Mesodermal cell (in vitro differentiated cells): ENCODE measurements at regions not wholly inside any gene's neighbourhood (a gene's known extent, or its start where the extent isn't known, plus 50 kb on each side); places are given as distances from the start of the nearest gene placed in this dataset.

ENCODE experiments used
- H3K27ac ChIP-seq: 2 replicates; pipeline ENCODE4 v1.7.0; 2013; ENCODE audit warnings: mild to moderate bottlenecking, low read depth, low read length, moderate library complexity; ENCODE audit not compliant: severe bottlenecking
- H3K36me3 ChIP-seq: 2 replicates; pipeline ENCODE4 v1.7.1; 2013; ENCODE audit warnings: mild to moderate bottlenecking, low read length, moderate library complexity; ENCODE audit not compliant: control insufficient read depth, insufficient read depth
- H3K4me1 ChIP-seq: one replicate; pipeline ENCODE4 v1.7.1; 2013; ENCODE audit warnings: mild to moderate bottlenecking, low read length; ENCODE audit not compliant: insufficient read depth, control insufficient read depth, poor library complexity, severe bottlenecking
- H3K4me3 ChIP-seq: 2 replicates; pipeline ENCODE4 v1.7.0; 2013; ENCODE audit warnings: low read length, control low read depth, mild to moderate bottlenecking; ENCODE audit not compliant: insufficient read depth, poor library complexity, severe bottlenecking; ENCODE audit errors: extremely low read depth
- H3K9me3 ChIP-seq: 2 replicates; pipeline ENCODE4 v1.7.1; 2013; ENCODE audit warnings: mild to moderate bottlenecking, low read length, moderate library complexity; ENCODE audit not compliant: control insufficient read depth
- WGBS, 2 experiments: methylation state at CpG; one replicate each; pipeline ENCODE4 v1.1.5; 2013; ENCODE audit warnings: missing lambda C conversion rate in 2 of 2; ENCODE audit not compliant: insufficient coverage in 2 of 2; 5-methylcytosine and 5-hydroxymethylcytosine counted together

DNA sequence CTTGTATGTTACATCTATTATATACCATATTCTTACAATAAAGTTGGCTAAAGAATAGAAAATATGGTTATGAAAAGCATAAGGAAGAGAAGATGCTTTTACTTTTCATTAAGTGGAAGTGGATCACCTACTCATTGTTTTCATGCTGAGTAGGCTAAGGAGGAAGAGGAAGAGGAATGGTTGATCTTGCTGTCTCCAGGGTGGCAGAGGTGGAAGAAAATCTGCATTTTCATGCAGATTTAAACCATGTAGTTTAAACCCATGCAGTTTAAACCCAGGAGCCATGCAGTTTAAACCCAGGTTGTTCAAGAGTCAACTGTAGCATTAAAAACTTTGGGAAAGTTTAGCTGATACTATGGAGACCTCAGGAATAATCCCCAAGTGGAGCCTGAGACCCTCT, 214.8 kb upstream of the NAALADL2 start:
- Histone ChIP-seq H3K4me1 (no peaks in the 10 kb centered on the region), H3K9me3 (no peaks in the 10 kb centered on the region), H3K36me3 (no peaks in the 10 kb centered on the region), H3K27ac (no peak overlapping the region), H3K4me3 (no peak overlapping the region)

DNA sequence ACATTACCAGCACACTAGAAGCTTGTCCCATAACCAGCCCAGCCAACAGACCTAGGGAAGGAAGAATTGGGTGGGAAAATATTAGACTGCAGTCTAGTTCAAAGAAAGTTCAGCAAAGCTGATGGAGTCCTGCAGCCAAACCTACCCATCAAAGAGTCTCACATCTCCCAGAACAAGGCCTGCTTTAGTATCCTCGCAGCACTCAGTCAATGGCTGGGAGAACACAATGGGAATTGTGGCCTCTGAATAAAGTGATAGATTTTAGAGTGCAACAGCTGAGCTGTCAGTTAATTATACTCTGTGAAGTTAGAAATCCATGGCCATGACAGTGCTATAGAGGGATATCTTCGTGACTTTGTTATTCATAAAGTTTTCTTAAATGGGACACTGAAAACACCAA, 207.2 kb upstream of the NAALADL2 start:
- Histone ChIP-seq H3K4me1 (no peaks in the 10 kb centered on the region), H3K9me3 (peaks cover 2% of the 10 kb centered on the region), H3K27ac (no peak overlapping the region), H3K36me3 (no peaks in the 10 kb centered on the region), H3K4me3 (no peak overlapping the region)
- WGBS, 2 experiments: 88% methylated on average over 1 of the region's 2 CpGs; no CpG with 5 or more reads in 1 of the 2 experiments

DNA sequence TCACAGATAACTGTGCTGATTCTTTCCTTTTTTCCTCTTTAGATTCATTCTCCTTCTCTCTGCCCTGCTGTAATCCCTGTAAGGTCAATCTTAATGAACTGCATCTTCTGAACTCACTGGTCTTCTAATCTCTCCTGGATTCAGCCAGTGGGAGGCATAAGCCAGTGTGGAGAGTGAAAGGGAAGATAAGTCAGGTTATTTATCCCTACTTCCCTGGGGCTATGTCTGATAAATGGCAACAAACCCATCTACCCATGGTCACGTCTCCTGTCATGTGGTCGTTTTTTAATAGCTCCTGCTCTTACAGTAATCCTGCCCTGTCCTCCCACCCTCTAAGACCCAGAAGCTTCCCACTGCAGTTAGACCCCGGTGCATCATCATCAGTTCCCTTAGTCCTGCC, 199.6 kb upstream of the NAALADL2 start:
- Histone ChIP-seq H3K4me1 (no peaks in the 10 kb centered on the region), H3K27ac (no peak overlapping the region), H3K9me3 (no peaks in the 10 kb centered on the region), H3K36me3 (no peaks in the 10 kb centered on the region), H3K4me3 (no peak overlapping the region)
- WGBS, 2 experiments: 78% methylated on average over 3 of the region's 3 CpGs; no CpG with 5 or more reads in 1 of the 2 experiments

DNA sequence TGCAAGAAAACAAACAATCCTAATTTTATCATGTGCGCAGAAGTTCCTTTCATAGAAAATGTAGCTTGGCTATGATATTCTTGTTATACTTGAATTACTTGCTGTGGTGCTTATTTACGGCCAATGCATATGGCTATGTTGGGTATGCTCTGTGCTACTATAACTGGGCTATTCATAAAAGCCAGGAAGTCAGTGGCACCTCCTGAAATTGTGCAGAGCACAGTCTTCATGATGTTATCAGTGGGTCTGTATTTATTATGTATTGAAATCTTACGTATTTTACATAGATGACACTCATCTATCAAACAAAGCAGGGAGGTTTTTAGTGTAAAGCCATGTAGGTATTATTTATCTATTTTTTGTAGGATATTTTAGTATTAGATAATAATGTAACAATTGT, 196.5 kb upstream of the NAALADL2 start:
- 90 to 100% methylated on average over 2 of the region's 3 CpGs for WGBS, 2 experiments
- Histone ChIP-seq H3K4me3 (no peak overlapping the region), H3K36me3 (no peaks in the 10 kb centered on the region), H3K4me1 (no peaks in the 10 kb centered on the region), H3K27ac (no peak overlapping the region), H3K9me3 (no peaks in the 10 kb centered on the region)

DNA sequence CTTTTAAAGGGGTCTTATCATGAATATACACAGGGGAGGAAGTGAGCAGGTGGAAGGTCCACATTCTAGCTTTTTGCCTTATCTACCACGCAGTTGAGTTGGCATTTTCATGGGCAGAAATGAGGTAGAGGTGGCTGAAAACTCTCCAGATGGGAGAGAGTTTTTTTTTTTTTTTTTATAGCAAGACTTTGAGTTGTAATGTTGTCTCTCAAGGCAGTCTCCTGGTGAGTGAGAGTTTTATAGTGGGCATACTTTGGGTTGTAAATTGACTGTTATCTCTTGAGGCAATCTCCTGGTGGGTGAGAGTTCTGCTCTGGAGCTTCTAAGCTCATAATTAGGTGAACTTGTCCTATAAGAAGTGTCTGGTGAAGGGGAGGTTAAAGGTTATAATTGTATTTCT, 191.7 kb upstream of the NAALADL2 start:
- Histone ChIP-seq H3K4me1 (no peaks in the 10 kb centered on the region), H3K36me3 (no peaks in the 10 kb centered on the region), H3K27ac (no peak overlapping the region), H3K9me3 (no peaks in the 10 kb centered on the region), H3K4me3 (no peak overlapping the region)
- WGBS, 2 experiments: 100% methylated on average over 1 of the region's 1 CpG; no CpG with 5 or more reads in 1 of the 2 experiments

DNA sequence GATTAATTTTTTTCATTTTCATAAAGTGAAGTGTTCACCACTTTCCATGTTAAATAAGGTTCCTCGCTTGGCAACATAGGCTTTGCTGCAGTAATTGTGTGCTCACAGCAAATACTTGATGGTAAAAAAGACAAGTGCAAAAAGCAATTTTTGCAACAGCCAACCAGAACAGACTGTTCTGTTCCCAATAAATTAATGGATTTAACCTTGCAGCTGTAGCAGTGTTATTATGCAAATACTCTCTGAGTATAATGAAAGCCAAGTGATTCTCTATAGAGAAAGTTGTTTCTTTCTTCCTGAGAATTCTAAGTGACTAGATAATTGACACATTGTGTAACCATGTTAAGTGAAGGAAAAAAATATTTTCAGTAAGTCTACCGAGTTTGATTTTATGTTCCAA, 183.7 kb upstream of the NAALADL2 start:
- Histone ChIP-seq H3K36me3 (no peaks in the 10 kb centered on the region), H3K4me1 (no peaks in the 10 kb centered on the region), H3K9me3 (no peaks in the 10 kb centered on the region), H3K27ac (no peak overlapping the region), H3K4me3 (no peak overlapping the region)
- WGBS, 2 experiments: 80% methylated on average over 1 of the region's 2 CpGs; no CpG with 5 or more reads in 1 of the 2 experiments

DNA sequence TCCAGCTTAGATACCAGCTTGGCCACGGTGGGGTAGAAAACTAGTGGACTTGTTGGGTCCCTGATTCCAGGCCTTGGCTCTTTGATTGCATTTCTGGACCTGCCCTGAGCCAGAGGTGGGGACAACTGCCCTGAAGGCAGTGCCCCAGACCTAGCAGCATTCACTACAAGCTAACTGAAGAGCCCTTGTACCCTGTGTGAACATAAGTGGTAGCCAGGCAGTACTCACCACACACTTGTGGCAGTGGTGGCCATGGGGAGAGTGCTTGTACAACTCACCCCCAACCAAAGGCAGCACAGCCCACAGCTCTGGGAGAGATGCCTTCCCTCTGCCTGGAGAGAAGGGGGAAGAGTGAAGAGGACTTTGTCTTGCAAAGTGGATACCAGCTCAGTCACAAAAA, 177.3 kb upstream of the NAALADL2 start:
- Histone ChIP-seq H3K4me3 (no peak overlapping the region), H3K36me3 (no peaks in the 10 kb centered on the region), H3K9me3 (no peaks in the 10 kb centered on the region), H3K27ac (no peak overlapping the region), H3K4me1 (no peaks in the 10 kb centered on the region)
- WGBS, 2 experiments: 100% methylated on average over 1 of the region's 1 CpG

DNA sequence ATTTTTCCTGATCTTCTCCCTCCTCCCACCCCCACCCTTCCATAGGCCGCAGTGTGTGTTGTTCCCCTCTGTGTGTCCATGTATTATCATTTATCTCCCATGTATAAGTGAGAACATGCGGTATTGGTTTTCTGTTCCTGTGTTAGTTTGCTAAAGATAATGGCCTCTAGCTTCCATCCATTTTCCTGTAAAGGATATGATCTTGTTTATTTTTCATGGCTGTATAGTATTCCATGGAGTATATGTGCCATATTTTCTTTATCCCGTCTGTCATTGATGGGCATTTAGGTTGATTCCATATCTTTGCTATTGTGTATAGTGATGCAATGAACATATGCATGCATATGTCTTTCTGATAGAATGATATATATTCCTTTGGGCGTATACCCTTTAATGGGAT, 173.3 kb upstream of the NAALADL2 start:
- Histone ChIP-seq H3K36me3 (no peaks in the 10 kb centered on the region), H3K9me3 (no peaks in the 10 kb centered on the region), H3K4me3 (no peak overlapping the region), H3K27ac (no peak overlapping the region), H3K4me1 (no peaks in the 10 kb centered on the region)
- 40 to 100% methylated on average over 1 of the region's 4 CpGs for WGBS, 2 experiments

DNA sequence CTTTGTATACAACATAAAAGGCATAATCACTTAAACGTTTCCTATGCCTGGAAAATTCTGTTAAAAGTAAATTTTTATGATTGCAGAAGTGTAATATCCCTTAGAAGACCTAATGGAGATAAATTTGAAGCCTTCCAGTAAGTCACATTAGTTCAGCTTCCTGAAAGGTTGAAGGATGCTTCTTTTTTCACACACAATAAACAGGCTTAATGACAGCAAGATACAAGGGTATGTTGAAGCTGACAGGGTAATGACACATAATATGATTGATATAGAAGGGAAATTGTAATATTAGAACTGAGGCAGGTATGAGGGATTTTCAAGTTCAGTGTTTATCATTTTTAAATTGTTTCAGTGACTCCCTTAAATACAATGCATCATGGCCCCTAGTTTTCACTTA, 161.8 kb upstream of the NAALADL2 start:
- no peaks in the 10 kb centered on the region for H3K9me3 ChIP-seq
- no peaks in the 10 kb centered on the region for H3K4me1 ChIP-seq
- no peak overlapping the region for H3K27ac ChIP-seq
- no peaks in the 10 kb centered on the region for H3K36me3 ChIP-seq
- no CpG with 5 or more reads among the region's 1 CpG for WGBS, 2 experiments
- no peak overlapping the region for H3K4me3 ChIP-seq

DNA sequence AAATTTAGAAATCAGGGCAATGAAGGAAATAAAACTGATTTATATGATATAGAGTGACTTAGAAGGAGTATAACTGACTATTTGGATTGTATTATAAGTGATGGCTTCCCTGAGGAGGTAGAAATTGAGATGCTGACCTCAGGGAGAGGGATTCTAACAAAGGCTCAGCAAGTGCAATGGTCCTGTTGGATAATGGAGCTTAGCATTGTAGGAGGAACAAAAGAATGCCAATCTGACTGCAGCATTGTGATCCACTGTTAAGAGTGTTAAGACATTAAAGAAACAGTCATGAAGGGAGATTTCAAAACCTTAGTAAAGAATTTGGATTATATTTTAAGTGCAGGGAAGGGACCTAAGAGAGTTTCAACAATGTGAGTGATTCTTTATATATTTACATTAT, 158.4 kb upstream of the NAALADL2 start:
- Histone ChIP-seq H3K4me1 (no peaks in the 10 kb centered on the region), H3K4me3 (no peak overlapping the region), H3K27ac (no peak overlapping the region)

DNA sequence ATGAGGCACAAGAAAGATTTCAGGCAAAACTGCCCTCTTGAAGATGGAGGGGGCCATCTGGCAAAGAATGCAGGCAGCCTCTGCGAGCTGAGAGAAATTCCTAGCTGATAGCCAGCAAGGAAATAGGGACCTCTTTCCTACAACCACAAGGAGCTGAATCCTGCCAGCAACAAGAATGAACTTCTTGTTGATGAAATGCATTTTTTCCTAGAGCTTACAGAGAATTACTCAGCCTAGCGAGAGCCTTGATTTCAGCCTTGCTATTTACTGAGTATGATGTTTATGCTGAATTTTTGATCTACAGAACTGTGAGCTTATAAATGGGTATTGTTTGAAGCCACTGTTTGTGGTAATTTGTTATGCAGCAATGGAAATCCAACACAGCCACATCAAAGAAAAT, 148.5 kb upstream of the NAALADL2 start:
- Histone ChIP-seq H3K4me1 (no peaks in the 10 kb centered on the region), H3K4me3 (no peak overlapping the region), H3K36me3 (no peaks in the 10 kb centered on the region), H3K27ac (no peak overlapping the region), H3K9me3 (no peaks in the 10 kb centered on the region)
- 83 to 86% methylated on average over 1 of the region's 2 CpGs for whole genome bisulfite sequencing, 2 experiments

More for the DNA sequence above, 158.4 kb upstream of the NAALADL2 start:
- Histone ChIP-seq H3K36me3 (no peaks in the 10 kb centered on the region), H3K9me3 (no peaks in the 10 kb centered on the region)

DNA sequence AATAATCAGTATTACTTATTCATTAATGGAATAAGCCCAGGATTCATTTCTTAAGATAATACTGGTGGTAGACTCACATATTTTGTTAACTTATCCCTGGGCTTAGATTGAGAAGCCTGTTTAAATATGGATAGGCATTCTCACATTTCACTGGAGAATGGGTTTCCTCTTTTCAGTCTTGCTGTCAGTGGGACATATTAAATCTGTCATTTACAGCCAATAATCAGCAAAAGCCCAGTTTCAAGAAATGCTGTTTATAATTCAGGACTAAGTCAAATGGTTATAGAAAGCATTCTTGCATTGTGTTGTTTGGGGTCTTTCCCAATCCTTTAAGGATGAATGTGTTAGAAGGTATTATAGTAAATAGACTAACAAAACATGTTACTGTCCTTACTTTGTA, 143.7 kb upstream of the NAALADL2 start:
- Histone ChIP-seq H3K36me3 (no peaks in the 10 kb centered on the region), H3K4me1 (no peaks in the 10 kb centered on the region), H3K4me3 (no peak overlapping the region), H3K9me3 (no peaks in the 10 kb centered on the region), H3K27ac (no peak overlapping the region)
